Germinal center (tissue), 1 donor: ENCODE measurements at regions not wholly inside any gene's neighbourhood (a gene's known extent, or its start where the extent isn't known, plus 50 kb on each side); places are given as distances from the start of the nearest gene placed in this dataset.
"Not testable (repeated sequence)": the region's sequence is repeated elsewhere in the genome, so short reads cannot be mapped to it uniquely, and the experiment has no call there.

Experiments used
- DNase-seq: peaks from one replicate; pipeline ENCODE4 v3.0.0; 2012; ENCODE audit warnings: mixed read lengths, low spot score

DNA sequence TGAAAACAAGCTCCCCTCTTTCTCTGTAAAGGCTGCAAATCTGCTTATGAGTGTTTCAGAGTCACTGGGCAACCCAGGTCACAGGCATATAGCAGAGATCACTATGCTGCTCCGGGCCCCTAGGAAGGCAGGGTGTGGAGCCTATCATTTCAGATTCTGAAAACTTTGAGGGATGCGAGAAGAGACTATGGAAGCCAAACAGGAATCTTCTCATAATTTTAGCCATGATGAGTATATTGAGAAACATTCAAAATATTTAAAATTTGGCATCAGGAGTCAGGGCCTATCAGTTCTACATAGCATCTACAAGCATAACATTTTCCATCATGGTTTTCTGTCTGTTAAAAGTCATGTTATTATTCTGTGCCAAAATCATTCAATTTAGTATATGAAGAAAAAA, 61.7 kb upstream of the ATXN3L start:
- DNase-seq: no peak

DNA sequence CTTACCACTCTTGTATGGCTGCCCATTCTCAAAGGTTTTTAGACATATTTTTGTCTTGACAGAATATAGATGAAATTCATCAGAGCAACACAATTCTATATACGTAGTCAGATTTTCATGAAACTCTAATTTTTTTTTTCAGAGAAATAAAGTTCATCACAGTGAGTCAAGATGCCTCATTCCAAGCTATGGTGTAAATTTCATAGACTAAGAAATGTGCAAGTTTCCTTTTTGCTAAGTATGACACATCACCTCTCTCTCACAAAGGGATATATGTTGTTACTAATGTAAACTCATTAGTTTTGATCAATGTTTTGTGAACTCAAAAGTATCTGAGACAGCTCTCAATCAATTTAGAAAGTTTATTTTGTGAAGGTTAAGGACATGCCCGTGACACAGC, 60.4 kb upstream of the ATXN3L start:
- no peak for DNase-seq

DNA sequence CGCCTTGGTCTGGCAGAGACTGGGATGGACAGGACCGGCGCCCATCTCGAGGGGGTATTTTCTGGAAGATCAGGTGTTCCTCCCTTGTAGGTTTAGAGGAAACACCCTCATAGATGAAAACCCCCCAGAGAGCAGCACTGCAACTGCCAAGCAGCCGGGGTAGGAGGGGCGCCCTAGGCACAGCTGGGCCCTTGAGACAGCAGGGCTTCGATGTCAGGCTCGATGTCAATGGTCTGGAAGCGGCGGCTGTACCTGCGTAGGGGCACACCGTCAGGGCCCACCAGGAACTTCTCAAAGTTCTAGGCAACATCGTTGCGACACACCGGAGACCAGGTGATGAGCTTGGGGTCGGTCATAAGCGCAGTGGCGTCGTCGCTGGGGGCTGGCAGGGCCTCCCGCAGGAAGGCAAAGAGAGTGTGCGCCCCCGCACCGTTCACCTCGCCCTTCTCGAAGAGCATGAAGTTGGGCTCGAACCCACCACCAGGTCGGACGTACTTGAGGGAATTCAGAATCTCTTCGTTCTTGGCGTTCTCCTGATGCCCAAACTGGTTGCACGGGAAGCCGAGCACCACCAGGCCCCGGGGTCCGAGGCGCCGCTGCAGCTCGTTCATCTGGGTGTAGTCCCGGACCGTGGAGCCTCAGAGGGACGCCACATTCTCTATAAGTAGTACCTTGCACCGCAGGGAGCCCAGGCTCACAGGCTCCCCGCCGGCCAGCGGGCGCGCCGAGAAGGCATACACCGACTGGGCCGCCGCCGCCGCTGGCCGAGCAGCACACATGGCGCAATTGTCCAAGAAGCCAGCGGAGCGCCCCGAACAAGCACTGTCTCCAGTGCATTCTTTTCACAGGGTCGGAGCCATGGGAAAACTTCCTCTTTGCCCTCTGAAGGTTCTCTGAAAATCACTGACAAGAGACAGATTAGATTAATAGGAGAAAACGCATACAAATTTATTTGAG, 59.0 kb upstream of the ATXN3L start:
- not testable (repeated sequence) for DNase-seq

DNA sequence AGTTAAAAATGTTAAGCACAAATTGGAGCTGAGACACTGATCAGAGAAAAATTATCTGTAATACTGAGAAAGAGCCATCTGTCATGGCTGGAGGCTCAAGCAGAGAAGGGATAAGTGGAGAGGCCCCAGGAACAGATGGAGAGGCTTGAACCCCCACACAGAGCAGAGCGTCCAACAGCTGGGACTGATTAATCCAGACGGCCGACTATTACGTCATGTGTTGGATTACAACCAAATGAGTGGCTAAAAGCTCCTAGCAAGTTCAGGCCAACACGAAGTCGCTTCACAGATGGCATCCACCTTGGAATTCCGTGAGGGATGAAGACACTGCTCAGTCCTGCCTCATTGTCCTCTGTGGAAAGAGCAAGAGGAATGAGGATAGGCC, 57.7 kb upstream of the ATXN3L start:
- DNase-seq: no peak

DNA sequence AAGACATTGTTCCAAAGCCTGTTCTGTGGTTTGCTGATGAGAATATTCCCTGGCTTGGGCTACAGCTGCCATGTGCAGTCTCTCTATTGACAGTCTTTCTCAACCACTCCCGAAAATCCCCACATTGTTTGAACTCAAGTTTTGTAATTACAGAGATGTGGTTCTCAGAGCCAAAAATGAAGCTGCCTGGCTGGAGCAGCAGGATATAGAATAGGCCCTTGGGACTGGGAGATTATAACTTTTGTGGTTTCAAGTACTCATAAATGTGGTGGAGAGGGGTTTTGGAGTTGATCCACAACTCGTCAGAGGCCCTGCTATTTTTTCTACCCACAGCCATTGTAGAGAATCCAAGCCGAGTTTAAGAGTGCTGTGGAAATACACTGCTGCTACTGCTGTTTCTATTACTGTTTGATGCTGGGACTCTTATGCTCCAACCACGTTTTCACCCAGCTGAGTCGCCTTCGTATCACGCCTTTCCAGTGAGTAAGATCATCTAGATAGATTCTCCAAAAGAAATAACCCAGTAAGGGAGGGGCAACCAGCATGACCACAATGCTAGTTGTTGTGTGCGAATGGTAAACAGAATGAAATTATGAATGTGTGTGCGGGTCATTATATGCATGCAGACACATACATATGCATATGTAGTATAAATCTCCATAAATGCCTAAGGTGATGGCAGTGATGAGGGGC, 57.1 kb upstream of the ATXN3L start:
- no peak for DNase-seq

- DNase-seq: not testable (repeated sequence)
Measured at GRCh38 chrX:13375596-13375995, 55.7 kb upstream of the ATXN3L start.

GRCh38 chrX:13374364-13374763, 54.5 kb upstream of the ATXN3L start:
- no peak for DNase-seq

- DNase-seq: no peak
Measured at GRCh38 chrX:13373431-13374187, 53.8 kb upstream of the ATXN3L start.

- no peak for DNase-seq
Measured at GRCh38 chrX:13373027-13373426, 53.2 kb upstream of the ATXN3L start.

DNA sequence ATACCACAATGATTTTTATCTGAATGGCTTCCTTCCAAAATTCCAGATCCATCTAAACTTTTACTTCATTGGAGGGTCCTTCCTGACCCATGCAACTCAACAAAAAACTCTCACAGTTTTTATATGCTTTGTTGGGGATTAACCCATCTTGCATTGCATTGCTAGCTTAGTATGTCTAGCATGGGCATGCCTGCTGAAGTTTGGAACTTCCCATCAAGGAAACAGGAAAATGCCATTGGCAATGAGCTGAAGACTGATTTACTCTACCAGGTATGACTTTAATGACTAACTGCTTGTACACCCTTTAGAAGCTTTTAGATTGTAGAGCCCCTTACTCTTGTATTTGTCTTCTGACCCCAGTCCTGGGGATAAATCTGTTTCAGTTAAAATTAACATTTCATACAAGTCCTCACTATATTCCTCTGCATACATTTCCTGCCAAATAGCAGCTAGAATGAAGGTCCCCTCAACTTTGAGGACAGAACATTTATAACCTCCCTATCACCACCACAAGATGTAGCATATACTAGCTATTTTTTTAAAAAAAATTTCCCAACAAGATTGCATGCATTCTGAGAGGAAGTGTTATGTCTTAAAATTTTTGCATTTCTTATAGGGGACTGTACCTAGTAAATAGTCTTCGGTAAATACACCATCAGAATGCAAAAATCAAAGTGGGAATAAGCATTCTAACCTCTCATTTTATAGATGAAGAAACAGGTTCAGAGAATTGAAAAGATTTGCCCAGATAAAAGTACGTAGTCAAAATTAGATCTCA, 52.5 kb upstream of the ATXN3L start:
- no peak for DNase-seq

GRCh38 chrX:13371186-13371585, 51.3 kb upstream of the ATXN3L start:
- DNase-seq: no peak

GRCh38 chrX:13370713-13371112, 50.9 kb upstream of the ATXN3L start:
- no peak for DNase-seq
